Lower leg skin (tissue), 4 donors: ENCODE measurements at regions not wholly inside any gene's neighbourhood (a gene's known extent, or its start where the extent isn't known, plus 50 kb on each side); places are given as distances from the start of the nearest gene placed in this dataset.

Experiments used
- DNase-seq, 2 donors: peaks; one replicate each; pipeline ENCODE4 v3.0.0-alpha.2; 2019; ENCODE audit warnings: low spot score in 2 of 2
- H3K4me3 ChIP-seq: fragments of 200-600 bp; sonication (generic); 2 replicates; pipeline ENCODE4 v1.5.1; 2017; ENCODE audit warnings: mild to moderate bottlenecking, low read depth; ENCODE audit not compliant: poor library complexity, severe bottlenecking
- POLR2A ChIP-seq, 2 donors: fragments of 450-650 bp; IDR thresholded peaks; one replicate each; pipeline ENCODE4 v1.6.1; 2016 to 2017; ENCODE audit warnings: antibody characterized with exemption in 2 of 2, mild to moderate bottlenecking in 1 of 2, moderate library complexity in 1 of 2
- WGBS, 2 donors: methylation state at CpG; one replicate each; pipeline ENCODE4 v1.1.5; 2018; 5-methylcytosine and 5-hydroxymethylcytosine counted together
- intact Hi-C: fragments of 100-400 bp; cut with DNase I; formaldehyde crosslinking; loops from one replicate; pipeline ENCODE4 v1.15.0; 2023; ENCODE audit warnings: low total_unique reads
- TF ChIP-seq, protein P1 (sequence below), 3 donors: fragments of 450-650 bp; IDR thresholded peaks; one replicate each; pipeline ENCODE4 v1.5.1; 2016; ENCODE audit warnings: antibody characterized with exemption in 3 of 3, mild to moderate bottlenecking in 3 of 3, moderate library complexity in 2 of 3

- intact Hi-C loops = no loop called here
- TF ChIP-seq, protein P1, sequence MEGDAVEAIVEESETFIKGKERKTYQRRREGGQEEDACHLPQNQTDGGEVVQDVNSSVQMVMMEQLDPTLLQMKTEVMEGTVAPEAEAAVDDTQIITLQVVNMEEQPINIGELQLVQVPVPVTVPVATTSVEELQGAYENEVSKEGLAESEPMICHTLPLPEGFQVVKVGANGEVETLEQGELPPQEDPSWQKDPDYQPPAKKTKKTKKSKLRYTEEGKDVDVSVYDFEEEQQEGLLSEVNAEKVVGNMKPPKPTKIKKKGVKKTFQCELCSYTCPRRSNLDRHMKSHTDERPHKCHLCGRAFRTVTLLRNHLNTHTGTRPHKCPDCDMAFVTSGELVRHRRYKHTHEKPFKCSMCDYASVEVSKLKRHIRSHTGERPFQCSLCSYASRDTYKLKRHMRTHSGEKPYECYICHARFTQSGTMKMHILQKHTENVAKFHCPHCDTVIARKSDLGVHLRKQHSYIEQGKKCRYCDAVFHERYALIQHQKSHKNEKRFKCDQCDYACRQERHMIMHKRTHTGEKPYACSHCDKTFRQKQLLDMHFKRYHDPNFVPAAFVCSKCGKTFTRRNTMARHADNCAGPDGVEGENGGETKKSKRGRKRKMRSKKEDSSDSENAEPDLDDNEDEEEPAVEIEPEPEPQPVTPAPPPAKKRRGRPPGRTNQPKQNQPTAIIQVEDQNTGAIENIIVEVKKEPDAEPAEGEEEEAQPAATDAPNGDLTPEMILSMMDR (IDR thresholded peaks at IDR 0.05) = no peak
- no peak for TF ChIP-seq POLR2A (IDR thresholded peaks at IDR 0.05)
- 63 to 78% methylated on average over 9 of the region's 9 CpGs for WGBS, 2 donors
- H3K4me3 ChIP-seq = no peak overlapping the region
- DNase-seq = peak in 1 of 2 donors; percentile 57
Observed at GRCh38 chr2:173649527-173650219, 295.0 kb downstream of the CDCA7 start.

DNA sequence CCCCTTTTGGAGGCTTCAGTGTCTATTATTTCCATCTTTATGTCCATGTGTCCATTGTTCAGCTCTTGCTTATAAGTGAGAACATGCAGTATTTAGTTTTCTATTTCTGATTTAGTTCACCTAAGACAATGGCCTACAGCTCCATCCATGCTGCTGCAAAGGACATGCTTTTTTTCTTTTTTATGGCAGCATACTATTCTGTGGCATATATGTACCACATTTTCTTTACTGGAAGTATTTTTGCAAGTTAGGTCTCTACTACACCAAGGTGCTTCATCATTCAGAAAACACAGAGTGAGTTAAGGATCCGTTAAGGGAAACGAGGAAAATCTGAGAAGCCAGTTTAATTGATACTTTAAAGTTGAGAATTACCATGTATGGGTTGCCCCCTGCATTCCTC, 297.2 kb downstream of the CDCA7 start:
- no peak for TF ChIP-seq POLR2A (IDR thresholded peaks at IDR 0.05)
- TF ChIP-seq, protein P1 (IDR thresholded peaks at IDR 0.05) = no peak
- no peak overlapping the region for H3K4me3 ChIP-seq
- no peak for DNase-seq
- 90 to 100% methylated on average over 2 of the region's 2 CpGs for WGBS, 2 donors
- intact Hi-C loops = no loop called here

DNA sequence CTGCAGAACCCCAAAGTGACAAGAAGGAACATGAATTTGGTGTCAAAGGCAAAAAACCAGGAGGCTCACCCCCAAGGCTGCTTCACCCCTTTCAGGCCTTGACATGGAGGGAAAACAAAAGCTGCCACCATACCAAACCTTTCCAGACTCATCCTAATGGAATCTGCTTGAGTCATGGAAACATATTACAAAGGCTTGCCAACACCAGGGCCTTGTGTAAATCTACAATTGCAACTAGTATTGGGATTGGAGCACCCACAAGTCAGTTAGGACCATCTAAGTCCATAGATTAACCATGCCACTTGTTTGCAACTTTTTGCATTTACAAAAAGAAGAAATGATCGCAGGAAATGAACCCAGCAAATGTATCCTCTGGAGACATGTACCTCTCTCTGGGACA, 297.6 kb downstream of the CDCA7 start:
- H3K4me3 ChIP-seq = no peak overlapping the region
- TF ChIP-seq, protein P1 (IDR thresholded peaks at IDR 0.05) = no peak
- TF ChIP-seq POLR2A (IDR thresholded peaks at IDR 0.05) = no peak
- DNase-seq = no peak
- intact Hi-C loops = no loop called here
- WGBS, 2 donors = 64 to 71% methylated on average over 1 of the region's 1 CpG

GRCh38 chr2:173652767-173653431, 298.2 kb downstream of the CDCA7 start:
- intact Hi-C loops = no loop called here
- peak in 1 of 2 donors; percentile 55 for DNase-seq
- 49 to 53% methylated on average over 10 of the region's 10 CpGs for WGBS, 2 donors

DNA sequence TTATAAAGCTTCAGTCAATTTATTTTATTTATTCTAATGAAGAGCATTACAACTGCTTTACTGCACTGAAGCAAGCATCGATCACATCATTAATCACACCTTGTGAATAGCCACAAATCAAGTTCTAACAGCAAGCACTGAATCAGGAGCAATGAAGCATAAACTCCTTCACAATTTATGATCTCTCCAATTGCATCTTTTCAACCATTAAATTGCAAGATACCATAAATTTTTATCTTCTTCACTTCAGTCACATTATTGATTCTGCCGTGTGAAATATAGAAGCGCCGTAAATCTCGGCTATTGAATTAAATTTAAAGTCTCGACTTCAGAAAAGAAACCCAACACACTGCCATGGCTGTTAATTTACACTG, 298.7 kb downstream of the CDCA7 start:
- no peak overlapping the region for H3K4me3 ChIP-seq
- DNase-seq = no peak
- 74 to 75% methylated on average over 6 of the region's 6 CpGs for WGBS, 2 donors
- TF ChIP-seq POLR2A (IDR thresholded peaks at IDR 0.05) = no peak
- TF ChIP-seq, protein P1 (IDR thresholded peaks at IDR 0.05) = no peak
- intact Hi-C loops = no loop called here

More at GRCh38 chr2:173652767-173653431, 298.2 kb downstream of the CDCA7 start:
- no peak overlapping the region for H3K4me3 ChIP-seq
- TF ChIP-seq, protein P1 (IDR thresholded peaks at IDR 0.05) = no peak
- TF ChIP-seq POLR2A (IDR thresholded peaks at IDR 0.05) = no peak
